Left lung (tissue), 4 donors: ENCODE measurements at regions not wholly inside any gene's neighbourhood (a gene's known extent, or its start where the extent isn't known, plus 50 kb on each side); places are given as distances from the start of the nearest gene placed in this dataset.

Source experiments
- ATAC-seq: fragments of 200-7000 bp; cut with Tn5 transposase; one replicate; pipeline ENCODE4 v1.9.1; 2020; ENCODE audit warnings: moderate library complexity
- DNase-seq, 4 donors: peaks; one replicate each; pipeline ENCODE4 v3.0.0-alpha.2; 2013 to 2020
- H3K27ac ChIP-seq, 2 donors: fragments of 200-600 bp; sonication (generic) in 1 of 2; one replicate each; pipeline versions ENCODE4 v1.5.0 to v1.8.0; 2020 to 2021
- H3K27me3 ChIP-seq, 2 donors: fragments of 200-600 bp; sonication (generic) in 1 of 2; one replicate each; pipeline versions ENCODE4 v1.5.0 to v1.8.0; 2020 to 2021
- H3K36me3 ChIP-seq, 2 donors: fragments of 200-600 bp; sonication (generic) in 1 of 2; one replicate each; pipeline versions ENCODE4 v1.5.0 to v1.8.0; 2020 to 2021
- H3K4me1 ChIP-seq, 2 donors: fragments of 200-600 bp; one replicate each; pipeline ENCODE4 v1.8.0; 2021
- H3K4me3 ChIP-seq, 2 donors: fragments of 200-600 bp; sonication (generic) in 1 of 2; one replicate each; pipeline versions ENCODE4 v1.5.0 to v1.8.0; 2020 to 2021; ENCODE audit warnings: mild to moderate bottlenecking in 1 of 2
- H3K9me3 ChIP-seq, 2 donors: fragments of 200-600 bp; sonication (generic) in 1 of 2; one replicate each; pipeline versions ENCODE4 v1.5.0 to v1.8.0; 2020 to 2021
- intact Hi-C, 2 donors: fragments of 100-400 bp; cut with DNase I; formaldehyde crosslinking; loops; one replicate each; pipeline versions ENCODE4 v1.11.2 to v1.14.2; 2022
- TF ChIP-seq, protein P1 (sequence below), 2 donors: fragments of 200-600 bp; sonication (generic) in 1 of 2; IDR thresholded peaks; one replicate each; pipeline versions ENCODE4 v1.5.0 to v1.8.0; 2021; ENCODE audit warnings: antibody characterized with exemption in 2 of 2
- donor health status: DM: no; HTN: yes; CAD: no.
- donor health status: DM: no; HTN: no; CAD: no.

DNA sequence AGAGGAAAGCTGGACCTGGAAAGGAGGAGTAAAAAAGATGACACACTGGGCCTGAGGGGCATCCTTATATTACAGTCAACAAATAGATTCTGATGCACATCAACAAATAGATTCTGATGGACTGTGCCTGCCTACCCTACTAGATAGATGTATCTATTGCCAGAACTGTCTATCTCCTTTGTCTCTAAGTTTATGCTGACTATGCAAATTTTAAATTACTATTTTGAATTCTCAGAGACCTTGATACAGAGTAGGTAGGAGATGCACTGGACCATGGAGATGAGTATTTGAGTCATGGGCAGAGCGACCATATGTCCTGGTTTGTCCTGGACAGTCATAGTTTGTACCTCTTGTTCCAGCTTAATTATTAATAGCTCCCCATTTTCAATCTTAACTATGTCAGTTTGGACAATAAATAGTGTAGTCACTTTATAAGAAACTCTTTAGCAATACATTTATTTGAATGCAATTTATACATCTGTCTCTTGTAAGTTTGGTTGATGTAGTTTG is 247.9 kb upstream of the PPP1R2C start:
- H3K9me3 ChIP-seq, result peaks cover 0 to 9% of the 10 kb centered on the region in 2 donors
- no peak overlapping the region for H3K27ac ChIP-seq
- H3K4me1 ChIP-seq, result no peaks in the 10 kb centered on the region
- H3K4me3 ChIP-seq, result no peak overlapping the region
- no peaks in the 10 kb centered on the region for H3K27me3 ChIP-seq
- H3K36me3 ChIP-seq, result no peaks in the 10 kb centered on the region
- DNase-seq (no peak), ATAC-seq (no peak)
- intact Hi-C loops, result no loop called here
- TF ChIP-seq, protein P1, sequence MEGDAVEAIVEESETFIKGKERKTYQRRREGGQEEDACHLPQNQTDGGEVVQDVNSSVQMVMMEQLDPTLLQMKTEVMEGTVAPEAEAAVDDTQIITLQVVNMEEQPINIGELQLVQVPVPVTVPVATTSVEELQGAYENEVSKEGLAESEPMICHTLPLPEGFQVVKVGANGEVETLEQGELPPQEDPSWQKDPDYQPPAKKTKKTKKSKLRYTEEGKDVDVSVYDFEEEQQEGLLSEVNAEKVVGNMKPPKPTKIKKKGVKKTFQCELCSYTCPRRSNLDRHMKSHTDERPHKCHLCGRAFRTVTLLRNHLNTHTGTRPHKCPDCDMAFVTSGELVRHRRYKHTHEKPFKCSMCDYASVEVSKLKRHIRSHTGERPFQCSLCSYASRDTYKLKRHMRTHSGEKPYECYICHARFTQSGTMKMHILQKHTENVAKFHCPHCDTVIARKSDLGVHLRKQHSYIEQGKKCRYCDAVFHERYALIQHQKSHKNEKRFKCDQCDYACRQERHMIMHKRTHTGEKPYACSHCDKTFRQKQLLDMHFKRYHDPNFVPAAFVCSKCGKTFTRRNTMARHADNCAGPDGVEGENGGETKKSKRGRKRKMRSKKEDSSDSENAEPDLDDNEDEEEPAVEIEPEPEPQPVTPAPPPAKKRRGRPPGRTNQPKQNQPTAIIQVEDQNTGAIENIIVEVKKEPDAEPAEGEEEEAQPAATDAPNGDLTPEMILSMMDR (IDR thresholded peaks at IDR 0.05), result no peak

DNA sequence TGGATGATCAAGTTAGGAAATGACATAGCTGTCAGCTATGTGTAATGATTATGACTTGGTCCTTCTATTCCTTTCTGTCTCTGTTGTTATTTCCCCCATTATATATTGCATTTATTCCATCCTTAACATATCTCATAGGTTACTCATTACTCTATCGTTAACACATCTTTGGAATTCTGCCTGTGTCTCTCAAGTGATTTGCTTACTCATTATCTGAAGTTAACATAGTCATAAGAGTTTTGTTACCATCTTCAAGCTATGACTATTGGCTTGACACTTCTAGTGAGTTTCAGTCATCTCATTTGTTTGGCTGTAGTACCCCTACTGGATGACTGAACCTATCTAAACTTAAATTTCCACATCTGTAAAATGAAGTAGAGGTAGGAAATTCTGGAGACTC is 286.1 kb upstream of the PPP1R2C start:
- Histone ChIP-seq H3K4me1 (no peaks in the 10 kb centered on the region), H3K4me3 (no peak overlapping the region), H3K9me3 (no peaks in the 10 kb centered on the region), H3K36me3 (no peaks in the 10 kb centered on the region), H3K27me3 (peaks cover 0 to 7% of the 10 kb centered on the region in 2 donors), H3K27ac (no peak overlapping the region)
- ATAC-seq (no peak), DNase-seq (no peak)
- intact Hi-C loops, result no loop called here
- TF ChIP-seq, protein P1 (IDR thresholded peaks at IDR 0.05), result no peak

DNA sequence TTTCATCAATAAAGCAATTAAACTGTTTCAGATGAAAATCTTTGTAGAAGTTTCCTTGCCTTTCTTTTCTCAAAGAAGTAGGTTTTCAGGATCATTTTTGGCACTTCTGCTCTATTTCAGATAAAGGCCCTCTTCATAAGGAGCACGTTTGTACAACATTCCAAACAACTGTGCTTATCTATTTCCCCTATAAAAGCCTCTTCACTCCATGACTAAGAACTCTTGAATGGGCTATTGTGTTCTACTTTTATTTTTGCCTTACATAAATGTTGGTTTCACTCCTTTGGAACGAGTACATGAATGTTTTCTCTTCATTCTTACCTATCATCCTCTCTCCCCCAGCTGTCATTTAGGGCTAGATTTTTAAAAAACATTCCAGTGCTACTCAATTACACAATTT is 288.0 kb upstream of the PPP1R2C start:
- DNase-seq, result no peak
- no peaks in the 10 kb centered on the region for H3K9me3 ChIP-seq
- intact Hi-C loops, result no loop called here
- H3K4me1 ChIP-seq, result no peaks in the 10 kb centered on the region
- TF ChIP-seq, protein P1 (IDR thresholded peaks at IDR 0.05), result no peak
- peaks cover 0 to 7% of the 10 kb centered on the region in 2 donors for H3K27me3 ChIP-seq
- H3K36me3 ChIP-seq, result no peaks in the 10 kb centered on the region
- peak; percentile 49 for ATAC-seq
- no peak overlapping the region for H3K4me3 ChIP-seq
- H3K27ac ChIP-seq, result no peak overlapping the region

DNA sequence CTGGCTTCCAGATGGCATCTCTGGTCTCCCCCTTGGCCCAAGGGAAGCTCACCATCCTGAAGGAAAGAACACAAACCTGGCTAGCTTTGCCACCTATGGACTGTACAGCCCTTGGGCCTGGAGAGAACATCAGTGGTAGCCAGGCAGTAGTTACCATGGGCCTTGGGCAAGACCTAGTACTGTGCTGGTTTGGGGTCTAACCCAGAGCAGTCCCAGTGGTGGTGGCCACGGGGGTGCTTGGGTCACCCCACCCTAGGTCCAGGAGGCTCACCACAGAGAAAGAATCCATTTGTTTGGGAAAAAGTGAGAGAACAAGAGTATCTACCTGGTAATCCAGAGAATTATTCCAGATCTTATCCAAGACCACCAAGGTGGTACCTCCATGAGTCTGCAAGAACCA is 290.7 kb upstream of the PPP1R2C start:
- H3K4me1 ChIP-seq, result no peaks in the 10 kb centered on the region
- H3K36me3 ChIP-seq, result no peaks in the 10 kb centered on the region
- DNase-seq, result no peak
- no peaks in the 10 kb centered on the region for H3K9me3 ChIP-seq
- TF ChIP-seq, protein P1 (IDR thresholded peaks at IDR 0.05), result no peak
- H3K27ac ChIP-seq, result no peak overlapping the region
- H3K27me3 ChIP-seq, result no peaks in the 10 kb centered on the region
- intact Hi-C loops, result no loop called here
- no peak for ATAC-seq
- H3K4me3 ChIP-seq, result no peak overlapping the region

DNA sequence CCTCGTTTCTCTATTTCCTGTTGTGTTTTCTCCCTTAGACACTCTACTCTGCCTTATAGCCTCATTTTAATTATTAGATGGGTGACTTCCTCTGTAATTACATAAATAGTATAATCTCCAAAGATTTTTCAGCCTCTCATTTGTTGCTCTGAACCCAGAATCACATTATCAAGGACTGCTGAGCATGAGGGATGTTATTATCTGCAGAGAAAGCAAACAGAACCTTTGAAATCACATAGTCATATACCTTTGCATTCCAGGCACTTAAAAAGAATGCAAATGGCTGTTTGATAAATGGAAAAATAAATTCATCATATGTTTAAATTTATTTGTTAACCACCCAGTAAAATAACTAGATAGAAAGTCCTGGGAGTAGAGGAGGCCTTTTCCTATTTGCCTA is 305.1 kb upstream of the PPP1R2C start:
- TF ChIP-seq, protein P1 (IDR thresholded peaks at IDR 0.05), result no peak
- Histone ChIP-seq H3K4me1 (no peaks in the 10 kb centered on the region), H3K27me3 (no peaks in the 10 kb centered on the region), H3K36me3 (no peaks in the 10 kb centered on the region), H3K4me3 (no peak overlapping the region), H3K27ac (no peak overlapping the region), H3K9me3 (no peaks in the 10 kb centered on the region)
- intact Hi-C loops, result no loop called here
- no peak for DNase-seq
- no peak for ATAC-seq
